Body of pancreas (tissue), 4 donors: ENCODE measurements at regions not wholly inside any gene's neighbourhood (a gene's known extent, or its start where the extent isn't known, plus 50 kb on each side); places are given as distances from the start of the nearest gene placed in this dataset.
"Not testable (repeated sequence)": the region's sequence is repeated elsewhere in the genome, so short reads cannot be mapped to it uniquely, and the experiment has no call there.

ENCODE experiments used
- ATAC-seq: fragments of 150-250 bp; one replicate; pipeline ENCODE4 v1.9.1; 2016
- DNase-seq, 4 donors: peaks; one replicate each; pipeline ENCODE4 v3.0.0-alpha.2; 2019
- H3K27ac ChIP-seq, 4 donors: fragments of 200-600 bp; sonication (generic); 1 replicate in 3 of 4; 2 replicates in 1 of 4; pipeline versions ENCODE4 v1.5.1 to v1.6.1; 2016 to 2019; ENCODE audit warnings: mild to moderate bottlenecking in 1 of 4, mixed read lengths in 1 of 4, moderate library complexity in 1 of 4
- H3K27me3 ChIP-seq, 2 donors: fragments of 200-600 bp; sonication (generic); one replicate each; pipeline ENCODE4 v1.6.0; 2016; ENCODE audit warnings: mild to moderate bottlenecking in 1 of 2
- H3K36me3 ChIP-seq, 2 donors: fragments of 200-600 bp; sonication (generic); replicated peaks in 1 of 2; 2 replicates each; pipeline ENCODE4 v1.5.1; 2016; ENCODE audit warnings: low read depth in 2 of 2; ENCODE audit not compliant: insufficient read depth in 1 of 2
- H3K4me1 ChIP-seq: fragments of 200-600 bp; sonication (generic); one replicate; pipeline ENCODE4 v1.6.0; 2016
- H3K4me3 ChIP-seq, 2 donors: fragments of 200-600 bp; sonication (generic); 1 replicate in 1 of 2; 2 replicates in 1 of 2; pipeline ENCODE4 v1.5.1; 2016 to 2019
- H3K9me3 ChIP-seq, 3 donors: fragments of 200-600 bp; sonication (generic); 1 replicate in 2 of 3; 2 replicates in 1 of 3; pipeline ENCODE4 v1.5.1; 2016
- CTCF ChIP-seq, 7 experiments: fragments of 450-650 bp in 4 of 7; fragments of 200-600 bp in 3 of 7; sonication (generic) in 3 of 7; IDR thresholded peaks; one replicate each; pipeline ENCODE4 v1.5.1; 2016 to 2019; ENCODE audit warnings: antibody characterized with exemption in 7 of 7
- POLR2A ChIP-seq, 3 donors: fragments of 450-650 bp; IDR thresholded peaks; one replicate each; pipeline ENCODE4 v1.6.1; 2016; ENCODE audit warnings: antibody characterized with exemption in 3 of 3, mild to moderate bottlenecking in 2 of 3
- WGBS, 2 donors: methylation state at CpG; one replicate each; pipeline ENCODE4 v1.1.5; 2017; 5-methylcytosine and 5-hydroxymethylcytosine counted together
- intact Hi-C: fragments of 100-400 bp; cut with DNase I; formaldehyde crosslinking; loops from one replicate; pipeline ENCODE4 v1.15.1; 2023

- no peak for ATAC-seq
- H3K27ac ChIP-seq, result no peak overlapping the region
Measured at GRCh38 chr21:19048098-19048672, 644.6 kb upstream of the TMPRSS15 start.

GRCh38 chr21:19049567-19049966, 646.0 kb upstream of the TMPRSS15 start:
- no peak overlapping the region for H3K27ac ChIP-seq
- TF ChIP-seq POLR2A (IDR thresholded peaks at IDR 0.05), result no peak
- no peak for TF ChIP-seq CTCF (IDR thresholded peaks at IDR 0.05)
- H3K9me3 ChIP-seq, result peaks cover 0 to 3% (median 0%) of the 10 kb centered on the region in 3 donors
- H3K36me3 ChIP-seq, result no peaks in the 10 kb centered on the region
- intact Hi-C loops, result no loop called here
- no peaks in the 10 kb centered on the region for H3K27me3 ChIP-seq
- WGBS, 2 donors, result 52 to 59% methylated on average over 4 of the region's 4 CpGs
- no peak for DNase-seq
- H3K4me1 ChIP-seq, result no peaks in the 10 kb centered on the region
- no peak overlapping the region for H3K4me3 ChIP-seq
- ATAC-seq, result no peak

More at GRCh38 chr21:19048098-19048672, 644.6 kb upstream of the TMPRSS15 start:
- intact Hi-C loops, result no loop called here
- Histone ChIP-seq H3K27me3 (no peaks in the 10 kb centered on the region), H3K36me3 (no peaks in the 10 kb centered on the region), H3K4me3 (no peak overlapping the region), H3K9me3 (peaks cover 0 to 3% (median 0%) of the 10 kb centered on the region in 3 donors), H3K4me1 (no peaks in the 10 kb centered on the region)
- no peak for TF ChIP-seq CTCF (IDR thresholded peaks at IDR 0.05)
- TF ChIP-seq POLR2A (IDR thresholded peaks at IDR 0.05), result no peak
- WGBS, 2 donors, result 45 to 46% methylated on average over 4 of the region's 4 CpGs
- no peak for DNase-seq

GRCh38 chr21:19065164-19065563, 661.6 kb upstream of the TMPRSS15 start:
- Histone ChIP-seq H3K36me3 (no peaks in the 10 kb centered on the region), H3K27me3 (no peaks in the 10 kb centered on the region), H3K27ac (no peak overlapping the region), H3K4me3 (no peak overlapping the region), H3K9me3 (peaks cover 0 to 6% (median 0%) of the 10 kb centered on the region in 3 donors), H3K4me1 (no peaks in the 10 kb centered on the region)
- DNase-seq (no peak), ATAC-seq (no peak)
- TF ChIP-seq POLR2A (IDR thresholded peaks at IDR 0.05) (no peak), CTCF (IDR thresholded peaks at IDR 0.05) (no peak)
- intact Hi-C loops, result no loop called here
- 72% methylated on average over 5 to 8 of the region's 8 CpGs for WGBS, 2 donors

GRCh38 chr21:19076031-19076430, 672.4 kb upstream of the TMPRSS15 start:
- Histone ChIP-seq H3K27ac (no peak overlapping the region), H3K9me3 (no peaks in the 10 kb centered on the region), H3K4me1 (no peaks in the 10 kb centered on the region), H3K27me3 (no peaks in the 10 kb centered on the region), H3K4me3 (no peak overlapping the region), H3K36me3 (no peaks in the 10 kb centered on the region)
- no peak for DNase-seq
- no peak for TF ChIP-seq POLR2A (IDR thresholded peaks at IDR 0.05)
- no peak for TF ChIP-seq CTCF (IDR thresholded peaks at IDR 0.05)
- intact Hi-C loops, result no loop called here
- no peak for ATAC-seq
- WGBS, 2 donors, result 70 to 88% methylated on average over 1 of the region's 1 CpG

GRCh38 chr21:19109694-19110093, 706.1 kb upstream of the TMPRSS15 start:
- H3K4me1 ChIP-seq, result no peaks in the 10 kb centered on the region
- intact Hi-C loops, result no loop called here
- 73 to 74% methylated on average over 2 of the region's 2 CpGs for WGBS, 2 donors
- H3K27ac ChIP-seq, result no peak overlapping the region
- no peaks in the 10 kb centered on the region for H3K9me3 ChIP-seq
- no peaks in the 10 kb centered on the region for H3K36me3 ChIP-seq
- ATAC-seq, result no peak
- TF ChIP-seq CTCF (IDR thresholded peaks at IDR 0.05) (no peak), POLR2A (IDR thresholded peaks at IDR 0.05) (no peak)
- no peaks in the 10 kb centered on the region for H3K27me3 ChIP-seq
- H3K4me3 ChIP-seq, result no peak overlapping the region
- no peak for DNase-seq

GRCh38 chr21:19119259-19119658, 715.7 kb upstream of the TMPRSS15 start:
- intact Hi-C loops, result not testable (repeated sequence)
- WGBS, 2 donors, result 77 to 78% methylated on average over 4 of the region's 4 CpGs

More at GRCh38 chr21:19119259-19119658, 715.7 kb upstream of the TMPRSS15 start:
- ATAC-seq, H3K9me3 ChIP-seq, H3K36me3 ChIP-seq, H3K27me3 ChIP-seq, H3K27ac ChIP-seq, H3K4me1 ChIP-seq, DNase-seq, H3K4me3 ChIP-seq: not testable (repeated sequence)
